ENCODE measurements at regions not wholly inside any gene's neighbourhood (a gene's known extent, or its start where the extent isn't known, plus 50 kb on each side); places are given as distances from the start of the nearest gene placed in this dataset.
"Not testable (repeated sequence)": the region's sequence is repeated elsewhere in the genome, so short reads cannot be mapped to it uniquely, and the experiment has no call there.

DNA sequence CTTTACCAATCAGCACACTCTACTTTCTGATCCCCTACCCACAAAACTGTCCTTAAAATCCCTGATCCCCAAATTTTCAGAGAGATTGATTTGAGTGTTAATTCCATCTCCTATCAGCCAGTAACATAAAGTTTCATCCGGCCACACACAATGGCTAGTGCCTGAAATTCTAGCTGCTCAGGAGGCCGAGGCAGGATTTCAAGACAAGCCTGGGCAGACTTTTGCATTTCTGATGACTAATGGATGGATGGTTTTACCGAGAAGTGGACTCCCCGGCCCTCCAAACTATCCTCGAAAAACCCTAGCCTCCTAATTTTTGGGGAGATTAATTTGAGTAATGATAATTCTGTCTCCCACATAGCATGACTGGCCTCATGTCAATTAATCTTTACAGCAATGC, 269.8 kb upstream of the POU1F1 start:
- ATAC-seq (ENCODE audit: low FRiP score in 2 of 2) (no peak), DNase-seq (no peak)
- H3K9me3 ChIP-seq, result no peaks in the 10 kb centered on the region
- H3K4me1 ChIP-seq, result no peaks in the 10 kb centered on the region
- no peak overlapping the region for H3K4me3 ChIP-seq
- H3K27ac ChIP-seq, result no peak overlapping the region
- 72 to 86% methylated on average over 5 of the region's 5 CpGs for WGBS, 2 donors
- no peak for TF ChIP-seq EP300 (IDR thresholded peaks at IDR 0.05)
- TF ChIP-seq, protein P1, sequence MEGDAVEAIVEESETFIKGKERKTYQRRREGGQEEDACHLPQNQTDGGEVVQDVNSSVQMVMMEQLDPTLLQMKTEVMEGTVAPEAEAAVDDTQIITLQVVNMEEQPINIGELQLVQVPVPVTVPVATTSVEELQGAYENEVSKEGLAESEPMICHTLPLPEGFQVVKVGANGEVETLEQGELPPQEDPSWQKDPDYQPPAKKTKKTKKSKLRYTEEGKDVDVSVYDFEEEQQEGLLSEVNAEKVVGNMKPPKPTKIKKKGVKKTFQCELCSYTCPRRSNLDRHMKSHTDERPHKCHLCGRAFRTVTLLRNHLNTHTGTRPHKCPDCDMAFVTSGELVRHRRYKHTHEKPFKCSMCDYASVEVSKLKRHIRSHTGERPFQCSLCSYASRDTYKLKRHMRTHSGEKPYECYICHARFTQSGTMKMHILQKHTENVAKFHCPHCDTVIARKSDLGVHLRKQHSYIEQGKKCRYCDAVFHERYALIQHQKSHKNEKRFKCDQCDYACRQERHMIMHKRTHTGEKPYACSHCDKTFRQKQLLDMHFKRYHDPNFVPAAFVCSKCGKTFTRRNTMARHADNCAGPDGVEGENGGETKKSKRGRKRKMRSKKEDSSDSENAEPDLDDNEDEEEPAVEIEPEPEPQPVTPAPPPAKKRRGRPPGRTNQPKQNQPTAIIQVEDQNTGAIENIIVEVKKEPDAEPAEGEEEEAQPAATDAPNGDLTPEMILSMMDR (IDR thresholded peaks at IDR 0.05), result no peak
- no peak for TF ChIP-seq POLR2A (IDR thresholded peaks at IDR 0.05)
- no peak for TF ChIP-seq POLR2AphosphoS5 (IDR thresholded peaks at IDR 0.05)
- no peaks in the 10 kb centered on the region for H3K36me3 ChIP-seq
- H3K27me3 ChIP-seq, result no peaks in the 10 kb centered on the region

DNA sequence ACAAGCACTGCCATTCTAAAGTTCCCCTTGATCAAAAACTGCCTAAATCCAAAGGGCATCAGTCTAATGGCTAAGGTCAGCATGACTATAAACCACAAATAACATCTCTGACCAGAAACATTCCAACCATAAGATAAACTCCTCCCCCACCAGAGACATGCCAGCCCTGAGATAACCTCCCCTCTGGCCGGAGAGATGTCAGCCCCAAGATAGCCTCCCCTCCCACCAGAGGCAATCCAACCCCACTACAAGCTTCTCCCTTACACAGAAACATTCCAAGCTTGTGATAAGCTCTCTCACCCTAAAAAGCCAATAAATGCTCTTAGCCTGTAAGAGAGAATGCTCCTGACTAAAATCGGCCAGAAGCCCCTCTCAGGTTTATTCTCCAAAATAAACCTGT, 267.0 kb upstream of the POU1F1 start:
- not testable (repeated sequence) for H3K9me3 ChIP-seq; H3K4me3 ChIP-seq; H3K27ac ChIP-seq; H3K4me1 ChIP-seq; H3K27me3 ChIP-seq; ATAC-seq (ENCODE audit: low FRiP score in 2 of 2); H3K36me3 ChIP-seq; DNase-seq
- 63 to 64% methylated on average over 1 to 2 of the region's 2 CpGs for WGBS, 2 donors

DNA sequence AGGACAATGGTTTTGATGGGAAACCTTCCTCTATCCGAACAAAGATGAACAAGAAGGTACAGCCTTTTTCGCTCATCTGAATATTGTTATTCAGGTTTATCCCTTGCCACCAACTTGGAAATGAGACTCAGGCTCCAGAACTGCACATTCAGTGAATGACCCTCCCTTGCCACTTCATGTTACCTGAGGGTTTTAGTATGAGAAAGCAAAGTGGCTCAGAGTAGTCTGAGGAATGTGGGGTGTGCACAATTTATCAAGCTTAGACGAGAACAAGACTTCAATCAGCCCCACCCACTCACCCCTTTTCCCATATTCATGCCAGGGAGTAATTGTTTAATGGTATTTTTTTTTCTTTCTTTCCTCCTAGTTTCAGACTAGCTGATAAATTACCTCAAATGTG, 265.3 kb upstream of the POU1F1 start:
- DNase-seq, result peak in 1 of 2 donors; percentile 24
- Histone ChIP-seq H3K9me3 (no peaks in the 10 kb centered on the region), H3K4me3 (no peak overlapping the region), H3K4me1 (no peaks in the 10 kb centered on the region), H3K36me3 (no peaks in the 10 kb centered on the region), H3K27ac (no peak overlapping the region), H3K27me3 (no peaks in the 10 kb centered on the region)
- WGBS, 2 donors, result 54 to 65% methylated on average over 3 of the region's 3 CpGs
- TF ChIP-seq, protein P1 (IDR thresholded peaks at IDR 0.05), result no peak
- TF ChIP-seq EP300 (IDR thresholded peaks at IDR 0.05), result no peak
- TF ChIP-seq POLR2AphosphoS5 (IDR thresholded peaks at IDR 0.05), result no peak
- ATAC-seq (ENCODE audit: low FRiP score in 2 of 2), result peak; percentile 36 to 84

DNA sequence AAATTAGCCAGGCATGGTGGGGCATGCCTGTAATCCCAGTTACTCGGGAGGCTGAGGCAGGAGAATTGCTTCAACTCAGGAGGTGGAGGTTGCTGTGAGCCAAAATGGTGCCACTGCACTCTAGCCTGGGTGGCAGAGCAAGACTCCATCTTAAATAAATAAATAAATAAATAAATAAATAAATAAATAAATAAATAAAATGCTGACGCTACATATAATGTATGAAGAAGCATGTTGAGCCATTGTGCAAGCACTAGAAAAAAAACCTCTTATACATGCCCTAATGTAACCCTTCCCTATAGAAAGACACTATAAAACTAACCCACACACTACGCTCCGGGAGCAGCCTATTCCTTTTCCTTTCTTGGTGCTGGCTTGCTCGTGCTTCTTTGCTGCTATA, 262.3 kb upstream of the POU1F1 start:
- not testable (repeated sequence) for H3K27ac ChIP-seq; H3K36me3 ChIP-seq; DNase-seq; H3K27me3 ChIP-seq; H3K4me1 ChIP-seq; ATAC-seq (ENCODE audit: low FRiP score in 2 of 2); H3K4me3 ChIP-seq; H3K9me3 ChIP-seq
- 91 to 93% methylated on average over 5 of the region's 5 CpGs for WGBS, 2 donors

DNA sequence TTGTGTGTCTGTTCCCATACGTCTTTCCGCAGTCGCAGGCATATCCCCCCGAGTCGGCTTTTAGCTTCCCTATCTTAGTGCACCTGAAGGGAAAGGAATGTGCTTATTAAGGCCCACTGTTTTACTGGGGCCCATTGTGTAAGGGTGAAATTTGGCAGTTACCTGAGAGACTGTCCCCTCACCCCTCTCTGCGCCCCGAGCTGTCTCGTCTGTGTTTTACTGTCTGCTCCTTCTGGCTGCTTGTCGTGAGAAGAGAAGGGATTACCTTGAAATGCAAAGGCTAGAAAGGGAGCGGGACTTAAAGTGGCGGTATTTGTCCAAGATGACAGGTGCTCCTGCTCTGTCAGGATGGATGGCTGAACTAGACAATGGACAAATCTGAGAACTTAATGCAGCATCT, 233.0 kb upstream of the POU1F1 start:
- DNase-seq, result no peak
- no peak overlapping the region for H3K4me3 ChIP-seq
- H3K4me1 ChIP-seq, result no peaks in the 10 kb centered on the region
- 63 to 76% methylated on average over 11 of the region's 11 CpGs for WGBS, 2 donors
- no peaks in the 10 kb centered on the region for H3K9me3 ChIP-seq
- ATAC-seq (ENCODE audit: low FRiP score in 2 of 2), result no peak
- H3K36me3 ChIP-seq, result no peaks in the 10 kb centered on the region
- no peaks in the 10 kb centered on the region for H3K27me3 ChIP-seq
- no peak for TF ChIP-seq POLR2AphosphoS5 (IDR thresholded peaks at IDR 0.05)
- TF ChIP-seq, protein P1 (IDR thresholded peaks at IDR 0.05), result no peak
- TF ChIP-seq POLR2A (IDR thresholded peaks at IDR 0.05), result no peak
- TF ChIP-seq EP300 (IDR thresholded peaks at IDR 0.05), result no peak
- no peak overlapping the region for H3K27ac ChIP-seq

DNA sequence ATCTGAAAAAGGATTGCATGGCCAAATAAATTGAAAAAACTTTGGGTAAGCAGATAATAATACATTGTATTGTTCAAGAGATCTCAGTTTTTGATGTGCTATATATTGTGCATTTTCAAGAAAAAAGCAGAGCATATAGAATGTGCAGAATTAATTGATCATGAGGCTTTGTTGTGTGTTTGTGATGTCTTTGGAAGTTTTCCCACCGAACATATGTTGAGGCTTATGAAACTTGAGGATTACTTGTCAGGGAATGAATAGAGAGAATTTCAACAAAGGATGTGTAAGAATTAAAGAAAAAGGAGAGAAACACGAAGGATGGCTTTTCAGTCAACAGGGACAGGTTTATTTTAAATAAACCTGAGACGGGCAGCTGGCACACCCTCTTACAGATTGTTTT, 232.5 kb upstream of the POU1F1 start:
- TF ChIP-seq EP300 (IDR thresholded peaks at IDR 0.05) (no peak), POLR2A (IDR thresholded peaks at IDR 0.05) (no peak), POLR2AphosphoS5 (IDR thresholded peaks at IDR 0.05) (no peak)
- TF ChIP-seq, protein P1 (IDR thresholded peaks at IDR 0.05), result no peak
- no peak for DNase-seq
- Histone ChIP-seq H3K36me3 (no peaks in the 10 kb centered on the region), H3K27me3 (no peaks in the 10 kb centered on the region), H3K4me1 (no peaks in the 10 kb centered on the region), H3K9me3 (no peaks in the 10 kb centered on the region), H3K4me3 (no peak overlapping the region), H3K27ac (no peak overlapping the region)
- 65 to 72% methylated on average over 3 of the region's 3 CpGs for WGBS, 2 donors
- no peak for ATAC-seq (ENCODE audit: low FRiP score in 2 of 2)
